Pancreas (tissue), 10 donors: ENCODE measurements at regions not wholly inside any gene's neighbourhood (a gene's known extent, or its start where the extent isn't known, plus 50 kb on each side); places are given as distances from the start of the nearest gene placed in this dataset.

ENCODE experiments used
- ATAC-seq, 4 donors: fragments of 200-7000 bp; cut with Tn5 transposase; one replicate each; pipeline versions ENCODE4 v1.8.0 to v1.9.1; 2020; ENCODE audit warnings: mild to moderate bottlenecking in 4 of 4, moderate library complexity in 4 of 4
- DNase-seq, 6 donors: peaks; one replicate each; pipeline ENCODE4 v3.0.0-alpha.2; 2020
- FAIRE-seq: peaks from 2 replicates; lab custom pipeline; 2012; peaks lifted over from hg19 to GRCh38; lab: Jason Lieb, UNC
- H3K27ac ChIP-seq, 4 donors: fragments of 200-600 bp; sonication (generic); 1 replicate in 3 of 4; 2 replicates in 1 of 4; pipeline versions ENCODE4 v1.5.0 to v1.8.0; 2020
- H3K27me3 ChIP-seq, 4 donors: fragments of 200-600 bp; one replicate each; pipeline ENCODE4 v1.8.0; 2021
- H3K36me3 ChIP-seq, 3 donors: fragments of 200-600 bp; sonication (generic) in 1 of 3; one replicate each; pipeline versions ENCODE4 v1.5.0 to v1.8.0; 2020 to 2021
- H3K4me1 ChIP-seq, 3 donors: fragments of 200-600 bp; one replicate each; pipeline ENCODE4 v1.8.0; 2021
- H3K4me3 ChIP-seq, 4 donors: fragments of 200-600 bp; sonication (generic) in 2 of 4; one replicate each; pipeline versions ENCODE4 v1.5.0 to v1.8.0; 2020 to 2021
- H3K9me3 ChIP-seq, 4 donors: fragments of 200-600 bp; one replicate each; pipeline ENCODE4 v1.8.0; 2021
- WGBS, 2 donors: extraction: QIAGEN DNeasy Blood & Tissue Kit; methylation state at CpG; one replicate each; pipeline ENCODE4 v1.1.7; 2013; 5-methylcytosine and 5-hydroxymethylcytosine counted together
- intact Hi-C, 3 donors: fragments of 100-400 bp; cut with DNase I; formaldehyde crosslinking; loops; one replicate each; pipeline versions ENCODE4 v1.11.1 to v1.14.2; 2022
- TF ChIP-seq, protein P1 (sequence below), 4 donors: fragments of 200-600 bp; sonication (generic) in 3 of 4; IDR thresholded peaks; one replicate each; pipeline versions ENCODE4 v1.5.0 to v1.8.0; 2021; ENCODE audit warnings: antibody characterized with exemption in 4 of 4
- donor health status: healthy with polysubstance abuse.
- donor health status: DM: no; HTN: no; CAD: no; lungs with moderate emphysema.
- donor health status: DM: no; HTN: no; CAD: no.
- donor health status: control.
- donor health status: control.
- donor health status: Bipolar disorder and iron deficiency.
- donor health status: DM: yes; HTN: yes; CAD: no.
- donor health status: DM: no; HTN: no; CAD: no.
- donor health status: DM: no; HTN: no; CAD: no.
- donor health status: DM: yes; HTN: yes; CAD: no.

DNA sequence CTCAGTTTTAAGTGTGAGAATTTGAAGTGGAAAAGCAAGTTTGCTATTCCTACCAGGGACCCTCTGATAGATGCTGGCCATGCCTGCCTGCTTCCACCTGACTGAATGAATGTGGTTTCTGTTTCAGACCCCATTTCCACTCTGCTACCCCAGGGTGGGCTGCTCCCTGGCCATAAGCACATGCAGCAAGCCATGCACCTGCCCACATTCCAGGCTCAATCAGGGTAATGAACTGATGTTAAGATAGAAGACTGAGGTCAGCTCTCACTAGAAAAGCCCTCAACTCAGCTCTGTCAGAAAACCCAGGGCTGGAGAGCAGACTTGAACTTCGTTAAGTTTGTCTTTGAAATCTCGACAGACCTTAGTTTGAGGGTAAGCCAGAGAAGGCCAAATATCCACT lies 333.9 kb downstream of the CYRIA start:
- DNase-seq (no peak), FAIRE-seq (no peak)

DNA sequence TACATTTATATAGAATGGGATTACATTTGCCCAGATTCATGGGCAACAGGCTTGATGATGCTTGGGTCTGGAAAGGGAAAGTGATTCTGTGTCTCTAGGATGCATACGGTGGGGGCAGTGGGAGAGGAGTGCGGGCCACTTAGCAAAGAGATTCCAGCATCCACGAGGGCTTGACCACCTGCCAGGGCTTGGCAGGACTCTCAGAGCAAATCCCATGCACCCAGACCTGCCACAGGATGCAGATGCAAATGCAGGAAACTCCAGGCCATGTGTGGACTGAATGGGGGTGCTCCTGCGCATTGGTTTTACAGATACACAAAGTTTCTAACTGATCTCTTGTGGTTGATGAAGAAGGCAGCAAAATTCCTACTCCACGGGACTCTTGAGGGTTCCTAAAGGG lies 334.7 kb downstream of the CYRIA start:
- no peaks in the 10 kb centered on the region for H3K36me3 ChIP-seq
- WGBS, 2 donors: 67 to 68% methylated on average over 5 of the region's 5 CpGs
- TF ChIP-seq, protein P1, sequence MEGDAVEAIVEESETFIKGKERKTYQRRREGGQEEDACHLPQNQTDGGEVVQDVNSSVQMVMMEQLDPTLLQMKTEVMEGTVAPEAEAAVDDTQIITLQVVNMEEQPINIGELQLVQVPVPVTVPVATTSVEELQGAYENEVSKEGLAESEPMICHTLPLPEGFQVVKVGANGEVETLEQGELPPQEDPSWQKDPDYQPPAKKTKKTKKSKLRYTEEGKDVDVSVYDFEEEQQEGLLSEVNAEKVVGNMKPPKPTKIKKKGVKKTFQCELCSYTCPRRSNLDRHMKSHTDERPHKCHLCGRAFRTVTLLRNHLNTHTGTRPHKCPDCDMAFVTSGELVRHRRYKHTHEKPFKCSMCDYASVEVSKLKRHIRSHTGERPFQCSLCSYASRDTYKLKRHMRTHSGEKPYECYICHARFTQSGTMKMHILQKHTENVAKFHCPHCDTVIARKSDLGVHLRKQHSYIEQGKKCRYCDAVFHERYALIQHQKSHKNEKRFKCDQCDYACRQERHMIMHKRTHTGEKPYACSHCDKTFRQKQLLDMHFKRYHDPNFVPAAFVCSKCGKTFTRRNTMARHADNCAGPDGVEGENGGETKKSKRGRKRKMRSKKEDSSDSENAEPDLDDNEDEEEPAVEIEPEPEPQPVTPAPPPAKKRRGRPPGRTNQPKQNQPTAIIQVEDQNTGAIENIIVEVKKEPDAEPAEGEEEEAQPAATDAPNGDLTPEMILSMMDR (IDR thresholded peaks at IDR 0.05): no peak
- H3K4me3 ChIP-seq: no peak overlapping the region
- DNase-seq: no peak
- intact Hi-C loops: no loop called here
- no peaks in the 10 kb centered on the region for H3K27me3 ChIP-seq
- no peak for FAIRE-seq
- H3K4me1 ChIP-seq: no peaks in the 10 kb centered on the region
- ATAC-seq: no peak
- H3K27ac ChIP-seq: no peak overlapping the region
- no peaks in the 10 kb centered on the region for H3K9me3 ChIP-seq

More for the DNA sequence above, 333.9 kb downstream of the CYRIA start:
- no peaks in the 10 kb centered on the region for H3K4me1 ChIP-seq
- H3K4me3 ChIP-seq: no peak overlapping the region
- no peak for ATAC-seq
- no peaks in the 10 kb centered on the region for H3K27me3 ChIP-seq
- H3K9me3 ChIP-seq: no peaks in the 10 kb centered on the region
- no peak overlapping the region for H3K27ac ChIP-seq
- TF ChIP-seq, protein P1 (IDR thresholded peaks at IDR 0.05): no peak
- 73 to 79% methylated on average over 2 of the region's 2 CpGs for WGBS, 2 donors
- intact Hi-C loops: no loop called here
- no peaks in the 10 kb centered on the region for H3K36me3 ChIP-seq

DNA sequence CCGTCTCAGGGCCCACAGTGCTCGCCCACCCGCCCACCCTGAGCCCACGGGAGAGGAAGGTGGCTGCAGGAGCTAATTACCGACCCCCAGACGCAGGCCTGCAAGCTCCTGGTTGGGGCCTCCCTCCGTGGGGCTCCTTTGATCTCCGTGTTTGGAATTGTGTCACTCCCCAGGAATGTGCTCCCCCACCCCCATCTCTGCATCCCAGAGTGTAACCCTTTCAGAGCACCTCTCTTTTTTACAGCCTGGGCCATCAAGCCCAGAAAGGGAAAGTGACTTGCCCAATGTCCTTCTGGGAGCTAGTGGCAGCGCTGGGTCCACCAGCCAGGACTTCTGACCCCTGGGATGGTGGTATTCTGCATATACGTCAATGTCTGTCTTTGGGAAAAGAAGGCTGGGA lies 335.1 kb downstream of the CYRIA start:
- Histone ChIP-seq H3K27me3 (no peaks in the 10 kb centered on the region), H3K9me3 (no peaks in the 10 kb centered on the region), H3K36me3 (no peaks in the 10 kb centered on the region), H3K4me3 (no peak overlapping the region), H3K4me1 (no peaks in the 10 kb centered on the region), H3K27ac (no peak overlapping the region)
- intact Hi-C loops: no loop called here
- DNase-seq (no peak), ATAC-seq (no peak), FAIRE-seq (no peak)
- TF ChIP-seq, protein P1 (IDR thresholded peaks at IDR 0.05): no peak
- WGBS, 2 donors: 44 to 58% methylated on average over 8 to 10 of the region's 10 CpGs

DNA sequence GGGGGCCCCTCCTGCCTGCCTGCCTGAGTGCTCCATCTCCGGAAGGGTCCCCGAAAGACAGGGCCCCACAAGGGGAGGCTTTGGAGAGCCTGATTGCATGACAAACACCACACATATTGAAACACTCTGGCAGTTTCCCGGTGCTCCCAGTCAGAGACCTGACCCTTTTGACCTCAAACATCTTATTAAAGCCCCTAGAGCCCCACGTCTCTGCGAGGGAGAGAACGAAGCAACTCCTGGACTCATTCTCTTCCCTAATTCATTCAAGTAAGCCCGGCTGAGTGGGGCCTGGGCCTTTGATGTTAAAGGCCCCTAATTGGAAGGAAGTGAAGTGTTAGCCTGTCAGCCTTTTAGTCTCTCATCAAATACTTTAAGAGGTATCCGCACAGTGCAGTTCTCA lies 335.6 kb downstream of the CYRIA start:
- Histone ChIP-seq H3K4me3 (no peak overlapping the region), H3K27me3 (no peaks in the 10 kb centered on the region), H3K4me1 (no peaks in the 10 kb centered on the region), H3K9me3 (no peaks in the 10 kb centered on the region), H3K36me3 (no peaks in the 10 kb centered on the region), H3K27ac (no peak overlapping the region)
- ATAC-seq (no peak), FAIRE-seq (no peak), DNase-seq (no peak)
- TF ChIP-seq, protein P1 (IDR thresholded peaks at IDR 0.05): no peak
- intact Hi-C loops: no loop called here
- WGBS, 2 donors: 77 to 81% methylated on average over 8 of the region's 8 CpGs

DNA sequence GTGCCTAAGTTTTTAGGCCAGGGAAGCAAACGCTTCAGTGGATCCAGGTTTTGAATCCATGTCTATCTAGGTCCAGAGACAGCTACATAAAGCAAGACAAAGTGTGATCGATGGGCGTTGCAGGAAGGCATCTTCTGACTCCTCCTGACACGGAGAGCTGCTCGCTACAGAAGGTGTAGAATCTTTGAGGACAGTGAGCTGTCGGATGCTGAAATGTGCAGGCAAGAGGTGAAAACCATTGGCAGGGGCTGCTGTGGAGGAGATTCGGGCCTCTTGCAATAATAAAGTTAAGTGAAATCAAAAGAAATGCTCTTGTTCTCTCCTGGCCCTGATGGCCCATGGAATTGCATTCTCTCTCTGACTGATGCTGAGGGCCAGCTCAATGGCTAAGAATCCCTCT lies 336.2 kb downstream of the CYRIA start:
- H3K36me3 ChIP-seq: no peaks in the 10 kb centered on the region
- TF ChIP-seq, protein P1 (IDR thresholded peaks at IDR 0.05): no peak
- no peak overlapping the region for H3K4me3 ChIP-seq
- intact Hi-C loops: no loop called here
- H3K9me3 ChIP-seq: no peaks in the 10 kb centered on the region
- H3K27ac ChIP-seq: no peak overlapping the region
- FAIRE-seq (no peak), ATAC-seq (no peak), DNase-seq (no peak)
- no peaks in the 10 kb centered on the region for H3K4me1 ChIP-seq
- 83 to 92% methylated on average over 7 of the region's 7 CpGs for WGBS, 2 donors
- H3K27me3 ChIP-seq: no peaks in the 10 kb centered on the region
